Fibroblast of lung (primary cell): ENCODE measurements at regions not wholly inside any gene's neighbourhood (a gene's known extent, or its start where the extent isn't known, plus 50 kb on each side); places are given as distances from the start of the nearest gene placed in this dataset.
"Not testable (repeated sequence)": the region's sequence is repeated elsewhere in the genome, so short reads cannot be mapped to it uniquely, and the experiment has no call there.

ENCODE experiments used
- CTCF ChIP-seq, 2 donors: IDR thresholded peaks in 1 of 2; conservative IDR thresholded peaks in 1 of 2; 1 replicate in 1 of 2; 2 replicates in 1 of 2; pipeline ENCODE4 v1.5.1; 2011 to 2012; ENCODE audit warnings: low read length in 2 of 2, control low read depth in 1 of 2, inconsistent platforms in 1 of 2, low read depth in 1 of 2, mild to moderate bottlenecking in 1 of 2
- EZH2 ChIP-seq: IDR thresholded peaks from 2 replicates; pipeline ENCODE4 v1.5.1; 2012; ENCODE audit warnings: low read length, control low read depth, mild to moderate bottlenecking; ENCODE audit errors: missing control alignments

- TF ChIP-seq CTCF (conservative IDR thresholded peaks at IDR 0.05 in 1 of 2, IDR thresholded peaks at IDR 0.05 in 1 of 2; ENCODE audit: low read depth in 1 of 2, low read length in 2 of 2); EZH2: not testable (repeated sequence)
These were observed 327.0 kb upstream of the FAM78B start for GRCh38 chr1:166493765-166494164.
